NCI-H1105 (cell line): ENCODE measurements at regions not wholly inside any gene's neighbourhood (a gene's known extent, or its start where the extent isn't known, plus 50 kb on each side); places are given as distances from the start of the nearest gene placed in this dataset.

Experiments
- DNase-seq: peaks from one replicate; lab custom pipeline; 2025; lab: John Stamatoyannopoulos, UW

- DNase-seq = no peak
These were observed 66.1 kb upstream of the AKT3 start for GRCh38 chr1:243916160-243916559.

- DNase-seq = no peak
These were observed 62.3 kb upstream of the AKT3 start for GRCh38 chr1:243912347-243912746.

GRCh38 chr1:243910607-243911006 lies 60.6 kb upstream of the AKT3 start:
- no peak for DNase-seq

GRCh38 chr1:243903895-243904294 lies 53.9 kb upstream of the AKT3 start:
- DNase-seq = no peak

- no peak for DNase-seq
These were observed 53.0 kb upstream of the AKT3 start for GRCh38 chr1:243903041-243903440.

GRCh38 chr1:243902100-243902499 lies 52.1 kb upstream of the AKT3 start:
- no peak for DNase-seq
